ENCODE measurements at regions not wholly inside any gene's neighbourhood (a gene's known extent, or its start where the extent isn't known, plus 50 kb on each side); places are given as distances from the start of the nearest gene placed in this dataset.

DNA sequence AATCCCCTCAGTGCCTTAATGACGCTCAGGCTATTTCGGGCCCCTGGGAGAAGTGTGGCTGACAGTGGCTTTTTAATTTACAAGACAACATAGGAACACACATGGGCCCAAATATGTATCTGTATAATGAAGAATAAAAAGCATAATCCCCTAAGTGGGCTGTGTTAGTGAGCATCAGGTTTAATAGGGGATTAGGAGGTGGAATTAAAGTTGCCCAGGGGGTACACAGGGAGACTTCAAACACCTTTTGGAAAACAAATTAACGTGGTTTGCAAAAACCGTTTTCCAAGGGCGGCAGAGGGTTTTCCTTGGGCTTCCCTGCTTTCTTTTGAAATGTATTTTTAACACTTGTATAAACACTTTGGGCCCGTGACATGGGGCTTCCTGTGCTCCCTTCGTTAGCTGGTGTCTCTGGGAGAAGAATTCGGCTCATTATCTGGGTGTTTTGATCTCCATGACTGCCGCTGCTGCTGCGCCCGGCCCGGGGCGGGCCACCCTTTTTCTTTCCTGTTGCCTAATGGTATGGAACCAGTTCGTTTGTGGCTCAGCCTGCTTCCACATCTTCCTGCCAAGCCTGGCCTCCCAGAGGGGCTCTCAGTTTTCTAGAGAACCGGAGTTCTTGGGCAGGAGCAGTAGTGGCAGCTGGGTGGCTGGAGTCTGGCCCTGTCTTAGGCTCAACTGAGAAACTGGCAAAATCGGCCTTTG lies 173.0 kb downstream of the MACROH2A1 start:
- H3K4me1 ChIP-seq (ENCODE audit: insufficient read depth, low read length, poor library complexity, severe bottlenecking) = no peaks in the 10 kb centered on the region
- H3K9me3 ChIP-seq (ENCODE audit: low read depth, low read length, poor library complexity, severe bottlenecking) = no peaks in the 10 kb centered on the region
- no peaks in the 10 kb centered on the region for H3K27me3 ChIP-seq (replicated peaks; ENCODE audit: insufficient read depth, low read depth, low read length, poor library complexity)
- POLR2A ChIA-PET (ENCODE audit: low non-redundant PET) = no interaction called here
- CTCF ChIA-PET = no interaction called here
- H3K4me3 ChIP-seq (ENCODE audit: low read depth, low read length, poor library complexity, severe bottlenecking) = no peak overlapping the region
- intact Hi-C loops (cut with micrococcal nuclease; ENCODE audit: unreplicated experiment) = no loop called here
- no peak overlapping the region for H3K27ac ChIP-seq (ENCODE audit: low read depth, low read length, poor library complexity, severe bottlenecking)
- DNase-seq (ENCODE audit: low spot score) = no peak
- no TSS peak for BruUV-seq (replicated peaks)
- no peaks in the 10 kb centered on the region for H3K36me3 ChIP-seq (ENCODE audit: insufficient read depth, low read length, poor library complexity, severe bottlenecking)
- TF ChIP-seq EZH2 (IDR thresholded peaks at IDR 0.05; ENCODE audit: borderline replicate concordance, low read depth, low read length, poor library complexity, severe bottlenecking) (no peak), CTCF (conservative IDR thresholded peaks at IDR 0.05; ENCODE audit: low read depth, low read length) (no peak)

- no peak for DNase-seq (ENCODE audit: low spot score)
- no peak overlapping the region for H3K4me3 ChIP-seq (ENCODE audit: low read depth, low read length, poor library complexity, severe bottlenecking)
- POLR2A ChIA-PET (ENCODE audit: low non-redundant PET) = no interaction called here
- no peaks in the 10 kb centered on the region for H3K4me1 ChIP-seq (ENCODE audit: insufficient read depth, low read length, poor library complexity, severe bottlenecking)
- TF ChIP-seq EZH2 (IDR thresholded peaks at IDR 0.05; ENCODE audit: borderline replicate concordance, low read depth, low read length, poor library complexity, severe bottlenecking) = no peak
- no peak for TF ChIP-seq CTCF (conservative IDR thresholded peaks at IDR 0.05; ENCODE audit: low read depth, low read length)
- no peaks in the 10 kb centered on the region for H3K36me3 ChIP-seq (ENCODE audit: insufficient read depth, low read length, poor library complexity, severe bottlenecking)
- no peak overlapping the region for H3K27ac ChIP-seq (ENCODE audit: low read depth, low read length, poor library complexity, severe bottlenecking)
- intact Hi-C loops (cut with micrococcal nuclease; ENCODE audit: unreplicated experiment) = no loop called here
- no peaks in the 10 kb centered on the region for H3K9me3 ChIP-seq (ENCODE audit: low read depth, low read length, poor library complexity, severe bottlenecking)
- H3K27me3 ChIP-seq (replicated peaks; ENCODE audit: insufficient read depth, low read depth, low read length, poor library complexity) = no peaks in the 10 kb centered on the region
- CTCF ChIA-PET = no interaction called here
- BruUV-seq (replicated peaks) = no TSS peak
These were observed 175.0 kb downstream of the MACROH2A1 start for GRCh38 chr5:135223891-135224625.

DNA sequence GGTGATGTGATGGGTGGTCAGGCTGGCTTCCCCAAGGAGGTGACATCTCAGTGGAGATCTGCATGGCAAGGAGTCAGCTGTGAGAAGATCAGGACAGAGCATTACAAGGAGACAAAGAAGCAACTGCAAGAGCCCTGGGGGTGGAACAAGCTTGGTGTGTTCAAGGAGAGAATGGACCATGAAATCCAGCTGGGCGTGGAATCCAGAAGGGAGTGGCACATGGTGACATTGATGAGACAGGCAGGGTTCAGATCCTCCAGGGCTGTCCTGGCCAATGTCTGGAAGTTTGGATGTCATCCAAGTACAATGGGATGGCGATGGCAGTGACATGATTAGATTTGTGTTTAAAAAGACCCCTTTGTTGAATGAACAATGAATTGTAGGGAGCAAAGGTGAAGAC lies 175.6 kb downstream of the MACROH2A1 start:
- ChIA-PET CTCF (no interaction called here), POLR2A (ENCODE audit: low non-redundant PET) (no interaction called here)
- no peak overlapping the region for H3K4me3 ChIP-seq (ENCODE audit: low read depth, low read length, poor library complexity, severe bottlenecking)
- no peaks in the 10 kb centered on the region for H3K4me1 ChIP-seq (ENCODE audit: insufficient read depth, low read length, poor library complexity, severe bottlenecking)
- TF ChIP-seq EZH2 (IDR thresholded peaks at IDR 0.05; ENCODE audit: borderline replicate concordance, low read depth, low read length, poor library complexity, severe bottlenecking) (no peak), CTCF (conservative IDR thresholded peaks at IDR 0.05; ENCODE audit: low read depth, low read length) (no peak)
- BruUV-seq (replicated peaks) = no TSS peak
- no peak overlapping the region for H3K27ac ChIP-seq (ENCODE audit: low read depth, low read length, poor library complexity, severe bottlenecking)
- no peaks in the 10 kb centered on the region for H3K9me3 ChIP-seq (ENCODE audit: low read depth, low read length, poor library complexity, severe bottlenecking)
- no peak for DNase-seq (ENCODE audit: low spot score)
- intact Hi-C loops (cut with micrococcal nuclease; ENCODE audit: unreplicated experiment) = no loop called here
- no peaks in the 10 kb centered on the region for H3K36me3 ChIP-seq (ENCODE audit: insufficient read depth, low read length, poor library complexity, severe bottlenecking)
- H3K27me3 ChIP-seq (replicated peaks; ENCODE audit: insufficient read depth, low read depth, low read length, poor library complexity) = no peaks in the 10 kb centered on the region
